ENCODE measurements at regions not wholly inside any gene's neighbourhood (a gene's known extent, or its start where the extent isn't known, plus 50 kb on each side); places are given as distances from the start of the nearest gene placed in this dataset.

DNA sequence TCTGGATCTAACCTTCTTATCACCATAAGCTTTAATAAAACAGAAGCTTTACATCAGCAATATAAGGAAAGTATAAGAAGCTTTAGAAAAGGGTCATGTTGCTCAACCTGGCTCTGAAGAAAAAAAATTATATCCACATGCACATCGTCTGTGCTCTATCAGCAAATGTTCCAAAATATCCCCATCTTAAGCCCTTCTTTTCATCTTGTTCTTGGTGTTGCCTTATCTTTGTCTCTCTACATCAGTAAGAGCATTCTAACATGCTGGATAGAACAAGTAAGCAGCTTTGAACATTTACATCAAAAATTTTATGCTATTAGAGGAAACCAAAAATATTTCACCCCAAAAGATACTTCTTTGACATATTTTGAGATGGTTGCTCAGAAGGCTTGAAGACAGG is 157.8 kb upstream of the SNX7 start:
- Mint-ChIP-seq H3K4me1 (ENCODE audit: low read depth) (no peaks in the 10 kb centered on the region), H3K27me3 (ENCODE audit: low read depth) (no peaks in the 10 kb centered on the region), H3K27ac (no peak overlapping the region), H3K9me3 (peaks cover 29% of the 10 kb centered on the region), H3K4me3 (ENCODE audit: low read depth) (no peak overlapping the region), H3K36me3 (ENCODE audit: low read depth) (no peaks in the 10 kb centered on the region)
- intact Hi-C loops (cut with micrococcal nuclease): no loop called here
- no peak for DNase-seq (ENCODE audit: low spot score)

DNA sequence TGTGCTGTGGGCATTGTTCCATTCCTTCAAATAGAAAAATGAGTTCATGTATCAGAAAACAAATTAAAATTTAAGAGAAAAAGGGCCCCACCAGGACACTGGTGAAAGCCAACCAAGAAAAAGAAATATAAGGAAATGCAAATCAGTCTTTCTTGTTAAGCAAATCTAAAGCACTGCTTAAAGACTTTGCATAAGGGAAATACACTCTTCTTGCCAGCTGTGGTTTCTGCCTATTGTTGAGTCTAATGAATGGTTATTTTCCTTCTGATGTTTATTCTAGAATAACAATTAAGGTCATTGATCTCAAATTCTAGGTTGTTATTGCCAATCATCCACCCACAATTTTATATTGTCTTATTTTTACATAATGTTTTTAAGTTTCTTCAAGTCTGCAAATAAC is 158.6 kb upstream of the SNX7 start:
- no peaks in the 10 kb centered on the region for H3K27me3 Mint-ChIP-seq (ENCODE audit: low read depth)
- no peaks in the 10 kb centered on the region for H3K36me3 Mint-ChIP-seq (ENCODE audit: low read depth)
- no peak for DNase-seq (ENCODE audit: low spot score)
- H3K9me3 Mint-ChIP-seq: peaks cover 31% of the 10 kb centered on the region
- H3K4me3 Mint-ChIP-seq (ENCODE audit: low read depth): no peak overlapping the region
- intact Hi-C loops (cut with micrococcal nuclease): no loop called here
- no peaks in the 10 kb centered on the region for H3K4me1 Mint-ChIP-seq (ENCODE audit: low read depth)
- H3K27ac Mint-ChIP-seq: no peak overlapping the region

DNA sequence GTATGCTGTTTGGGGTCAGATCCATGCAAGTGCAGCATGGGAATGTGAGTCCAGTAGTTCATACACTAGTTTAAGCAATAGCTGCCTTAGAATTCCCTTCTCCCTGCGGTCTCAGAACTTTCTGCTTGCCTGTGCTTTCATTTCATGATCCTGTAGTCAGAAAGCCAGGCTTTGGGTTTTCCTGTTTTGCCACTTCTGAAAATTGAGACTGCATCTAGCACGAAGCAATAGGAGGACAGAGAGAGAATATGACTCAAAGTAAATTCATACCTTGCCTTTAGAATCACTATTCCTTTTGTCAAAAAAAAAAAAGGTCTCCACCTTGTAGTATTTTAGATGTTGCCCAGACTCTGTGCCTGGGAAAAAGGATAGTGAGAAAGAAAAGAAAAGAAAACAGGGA is 161.2 kb upstream of the SNX7 start:
- intact Hi-C loops (cut with micrococcal nuclease): no loop called here
- no peak overlapping the region for H3K4me3 Mint-ChIP-seq (ENCODE audit: low read depth)
- H3K4me1 Mint-ChIP-seq (ENCODE audit: low read depth): no peaks in the 10 kb centered on the region

DNA sequence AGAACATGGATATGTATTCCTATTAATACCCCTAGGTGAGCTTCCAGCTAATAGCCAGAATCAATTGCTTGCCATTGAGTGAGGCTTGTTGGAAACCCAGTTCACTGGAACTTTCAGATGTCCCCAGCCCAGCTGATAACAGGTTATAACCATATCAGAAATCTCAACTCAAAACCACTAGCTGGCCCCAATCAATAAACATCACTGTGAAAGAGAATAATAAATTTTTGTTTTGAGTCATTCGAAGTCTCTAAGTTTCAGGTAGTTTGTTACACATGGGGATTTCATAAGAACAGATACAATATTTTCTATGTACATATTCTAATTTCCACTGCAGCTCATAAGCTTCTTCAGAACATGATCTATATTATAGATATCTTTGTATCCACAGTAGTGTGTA is 162.9 kb upstream of the SNX7 start:
- no peaks in the 10 kb centered on the region for H3K27me3 Mint-ChIP-seq (ENCODE audit: low read depth)
- H3K27ac Mint-ChIP-seq: no peak overlapping the region
- no peaks in the 10 kb centered on the region for H3K36me3 Mint-ChIP-seq (ENCODE audit: low read depth)
- no peaks in the 10 kb centered on the region for H3K4me1 Mint-ChIP-seq (ENCODE audit: low read depth)
- H3K4me3 Mint-ChIP-seq (ENCODE audit: low read depth): no peak overlapping the region
- DNase-seq (ENCODE audit: low spot score): no peak
- peaks cover 4% of the 10 kb centered on the region for H3K9me3 Mint-ChIP-seq
- intact Hi-C loops (cut with micrococcal nuclease): no loop called here

More for the DNA sequence above, 161.2 kb upstream of the SNX7 start:
- DNase-seq (ENCODE audit: low spot score): no peak
- no peak overlapping the region for H3K27ac Mint-ChIP-seq
- H3K27me3 Mint-ChIP-seq (ENCODE audit: low read depth): no peaks in the 10 kb centered on the region
- H3K36me3 Mint-ChIP-seq (ENCODE audit: low read depth): no peaks in the 10 kb centered on the region
- peaks cover 12% of the 10 kb centered on the region for H3K9me3 Mint-ChIP-seq

DNA sequence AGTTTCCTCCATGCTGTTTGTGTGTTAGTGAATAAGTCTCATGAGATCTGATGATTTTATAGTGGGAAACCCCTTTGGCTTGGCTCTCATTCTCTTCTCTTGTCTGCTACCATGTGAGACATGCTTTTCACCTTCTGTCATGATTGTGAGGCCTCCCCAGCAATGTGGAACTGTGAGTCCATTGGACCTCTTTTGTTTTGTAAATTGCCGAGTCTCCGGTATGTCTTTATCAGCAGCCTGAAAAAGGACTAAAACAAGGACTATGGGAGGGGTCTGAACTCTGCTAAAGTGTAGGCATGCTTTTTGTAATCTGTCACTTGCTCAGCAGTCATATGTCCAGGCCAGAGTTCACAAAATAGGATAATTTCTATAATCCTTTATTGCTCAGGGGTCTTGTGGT is 164.0 kb upstream of the SNX7 start:
- intact Hi-C loops (cut with micrococcal nuclease): no loop called here
- Mint-ChIP-seq H3K4me1 (ENCODE audit: low read depth) (no peaks in the 10 kb centered on the region), H3K4me3 (ENCODE audit: low read depth) (no peak overlapping the region)

DNA sequence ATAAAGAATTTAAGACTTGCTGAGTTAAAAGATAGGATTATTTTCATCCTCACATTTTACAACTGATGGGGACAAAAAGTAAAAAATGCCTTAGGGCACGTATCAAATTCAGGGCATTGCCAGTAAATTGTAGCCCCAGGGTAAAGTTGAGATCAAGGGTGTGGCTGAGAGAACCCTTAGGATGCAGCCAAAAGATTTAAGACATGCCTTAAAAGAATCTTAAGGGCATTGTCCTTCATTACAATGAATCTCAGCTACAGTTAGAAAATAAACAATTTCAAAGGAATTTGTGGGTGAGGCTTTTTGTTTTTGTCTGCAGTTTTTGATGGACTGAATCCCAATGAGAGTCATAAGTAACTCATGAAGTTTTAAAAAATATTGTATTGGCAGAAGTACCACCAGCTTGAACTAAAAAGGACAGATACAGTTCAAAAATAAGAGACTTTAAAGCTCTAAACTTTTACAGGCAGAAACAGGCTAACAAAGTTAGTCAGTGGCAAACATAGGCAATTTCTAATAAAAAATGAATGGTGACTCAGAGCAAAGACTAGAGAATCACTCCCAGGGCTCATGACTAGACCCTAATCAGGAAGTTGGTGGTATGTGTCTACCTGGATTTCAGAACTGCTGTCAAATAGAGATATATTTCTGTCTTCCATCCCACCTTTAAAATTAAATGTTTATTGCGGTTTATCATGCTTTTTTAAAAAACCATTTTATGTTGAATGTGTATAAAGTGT is 165.1 kb upstream of the SNX7 start:
- intact Hi-C loops (cut with micrococcal nuclease): no loop called here
- H3K27ac Mint-ChIP-seq: no peak overlapping the region
- no peaks in the 10 kb centered on the region for H3K36me3 Mint-ChIP-seq (ENCODE audit: low read depth)
- H3K4me1 Mint-ChIP-seq (ENCODE audit: low read depth): no peaks in the 10 kb centered on the region
- no peak for DNase-seq (ENCODE audit: low spot score)
- no peak overlapping the region for H3K4me3 Mint-ChIP-seq (ENCODE audit: low read depth)
- H3K9me3 Mint-ChIP-seq: peaks cover 4% of the 10 kb centered on the region
- no peaks in the 10 kb centered on the region for H3K27me3 Mint-ChIP-seq (ENCODE audit: low read depth)

More for the DNA sequence above, 164.0 kb upstream of the SNX7 start:
- Mint-ChIP-seq H3K9me3 (peaks cover 4% of the 10 kb centered on the region), H3K27ac (no peak overlapping the region), H3K27me3 (ENCODE audit: low read depth) (no peaks in the 10 kb centered on the region), H3K36me3 (ENCODE audit: low read depth) (no peaks in the 10 kb centered on the region)
- DNase-seq (ENCODE audit: low spot score): no peak

DNA sequence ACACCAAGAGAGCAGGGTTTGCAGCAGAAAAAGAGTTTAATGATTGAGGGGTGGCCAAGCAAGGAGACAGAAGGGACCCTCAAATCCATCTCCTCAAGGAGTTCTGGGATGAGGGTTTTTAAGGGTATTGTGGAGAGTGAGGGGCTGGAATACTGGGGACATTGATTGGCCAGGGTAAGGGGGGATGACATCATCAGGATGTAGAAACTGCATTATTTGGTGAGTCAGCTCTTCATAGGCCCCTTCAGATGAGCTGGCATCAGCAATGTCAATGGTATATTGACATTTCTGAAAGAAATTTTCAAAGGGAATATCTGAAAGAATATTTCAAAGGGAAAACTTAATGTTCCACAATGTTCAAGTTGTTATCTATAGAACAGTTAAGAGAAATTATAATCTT is 168.1 kb upstream of the SNX7 start:
- H3K36me3 Mint-ChIP-seq (ENCODE audit: low read depth): no peaks in the 10 kb centered on the region
- no peaks in the 10 kb centered on the region for H3K4me1 Mint-ChIP-seq (ENCODE audit: low read depth)
- H3K9me3 Mint-ChIP-seq: peaks cover 4% of the 10 kb centered on the region
- intact Hi-C loops (cut with micrococcal nuclease): no loop called here
- DNase-seq (ENCODE audit: low spot score): no peak
- no peak overlapping the region for H3K27ac Mint-ChIP-seq
- no peaks in the 10 kb centered on the region for H3K27me3 Mint-ChIP-seq (ENCODE audit: low read depth)
- no peak overlapping the region for H3K4me3 Mint-ChIP-seq (ENCODE audit: low read depth)

DNA sequence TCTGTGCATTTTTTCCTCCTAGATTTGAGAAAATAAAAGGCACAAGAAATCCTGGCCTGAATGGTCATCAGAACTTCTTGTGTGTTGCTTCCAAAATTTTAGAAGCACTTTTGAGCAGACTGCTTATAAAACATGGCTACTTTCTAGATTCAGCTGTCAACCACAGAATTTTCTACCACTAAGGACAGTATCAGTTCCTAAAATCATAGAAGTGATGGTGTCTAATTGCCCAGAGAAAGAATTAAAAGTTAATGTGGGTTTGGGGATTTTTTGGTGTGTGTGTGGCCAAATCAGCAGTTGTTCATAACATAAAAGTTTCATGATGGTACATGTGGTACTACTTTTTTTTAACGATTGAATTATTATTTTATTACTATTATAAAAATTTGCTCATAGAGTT is 171.4 kb upstream of the SNX7 start:
- H3K4me3 Mint-ChIP-seq (ENCODE audit: low read depth): no peak overlapping the region

DNA sequence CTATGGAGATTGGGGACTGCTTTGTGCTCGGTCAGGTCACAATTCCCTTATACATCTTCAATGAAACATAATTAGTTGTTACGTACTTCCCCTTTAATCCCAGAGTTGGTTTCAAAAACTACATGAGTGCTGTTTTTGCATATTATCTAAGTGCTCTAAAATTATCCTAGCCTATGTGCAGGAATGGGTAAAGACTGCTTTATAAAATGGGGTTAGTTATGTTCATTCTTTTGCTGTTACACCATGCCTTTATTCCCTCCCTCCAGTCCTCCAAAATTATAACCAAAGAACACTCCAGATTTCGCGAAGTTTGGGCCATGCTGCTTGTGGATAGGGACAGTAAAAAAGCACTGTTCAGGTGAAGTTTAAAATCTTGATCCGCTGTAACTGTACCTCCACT is 173.9 kb upstream of the SNX7 start:
- Mint-ChIP-seq H3K4me3 (ENCODE audit: low read depth) (no peak overlapping the region), H3K36me3 (ENCODE audit: low read depth) (no peaks in the 10 kb centered on the region), H3K9me3 (no peaks in the 10 kb centered on the region), H3K4me1 (ENCODE audit: low read depth) (no peaks in the 10 kb centered on the region), H3K27ac (no peak overlapping the region), H3K27me3 (ENCODE audit: low read depth) (no peaks in the 10 kb centered on the region)
- intact Hi-C loops (cut with micrococcal nuclease): no loop called here
- DNase-seq (ENCODE audit: low spot score): no peak

More for the DNA sequence above, 171.4 kb upstream of the SNX7 start:
- H3K4me1 Mint-ChIP-seq (ENCODE audit: low read depth): no peaks in the 10 kb centered on the region
- H3K36me3 Mint-ChIP-seq (ENCODE audit: low read depth): no peaks in the 10 kb centered on the region
- no peak overlapping the region for H3K27ac Mint-ChIP-seq
- intact Hi-C loops (cut with micrococcal nuclease): no loop called here
- H3K9me3 Mint-ChIP-seq: no peaks in the 10 kb centered on the region
- no peak for DNase-seq (ENCODE audit: low spot score)
- no peaks in the 10 kb centered on the region for H3K27me3 Mint-ChIP-seq (ENCODE audit: low read depth)

DNA sequence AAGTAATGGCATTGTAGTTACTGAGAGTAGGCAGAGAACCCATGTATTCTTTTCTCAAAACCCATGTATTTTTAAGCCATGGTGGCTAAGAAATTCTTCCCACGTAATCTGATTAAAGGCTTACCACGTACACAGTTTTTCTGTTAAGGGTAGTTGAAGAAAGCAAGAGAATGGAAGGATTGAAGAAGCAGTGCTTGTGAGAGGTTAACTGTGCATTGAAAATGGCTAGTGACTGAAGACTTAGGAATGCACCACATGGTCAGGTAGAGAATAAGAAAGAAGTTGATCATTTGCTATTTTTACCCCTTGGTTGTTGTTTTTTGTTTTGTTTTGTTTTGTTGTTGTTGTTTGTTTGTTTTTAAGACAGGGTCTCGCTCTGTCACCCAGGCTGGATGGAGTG is 178.9 kb upstream of the SNX7 start:
- no peaks in the 10 kb centered on the region for H3K27me3 Mint-ChIP-seq (ENCODE audit: low read depth)
- H3K27ac Mint-ChIP-seq: no peak overlapping the region
- H3K36me3 Mint-ChIP-seq (ENCODE audit: low read depth): no peaks in the 10 kb centered on the region
- H3K9me3 Mint-ChIP-seq: no peaks in the 10 kb centered on the region
- H3K4me1 Mint-ChIP-seq (ENCODE audit: low read depth): no peaks in the 10 kb centered on the region
- DNase-seq (ENCODE audit: low spot score): no peak
- H3K4me3 Mint-ChIP-seq (ENCODE audit: low read depth): no peak overlapping the region
- intact Hi-C loops (cut with micrococcal nuclease): no loop called here

DNA sequence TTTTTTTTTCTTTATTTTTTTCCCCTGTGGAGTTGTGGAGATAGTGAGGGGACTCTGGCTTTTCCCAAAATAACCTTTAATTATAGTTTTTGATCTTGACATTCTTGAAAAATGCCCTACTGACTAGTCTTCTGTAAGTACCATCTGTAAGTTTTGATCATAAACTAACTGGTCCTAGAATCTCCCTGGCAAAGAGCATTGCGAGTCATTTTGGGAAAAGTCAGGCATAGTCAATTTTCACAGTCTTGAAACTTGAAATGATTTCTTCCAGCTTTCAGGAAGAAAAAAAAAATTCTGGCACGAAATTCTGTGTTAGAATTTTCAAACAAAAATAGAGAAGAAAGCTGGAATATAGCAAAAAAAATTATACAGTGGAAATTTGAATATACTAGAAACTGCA is 181.2 kb upstream of the SNX7 start:
- H3K9me3 Mint-ChIP-seq: no peaks in the 10 kb centered on the region
- no peak overlapping the region for H3K27ac Mint-ChIP-seq
- DNase-seq (ENCODE audit: low spot score): no peak
- no peak overlapping the region for H3K4me3 Mint-ChIP-seq (ENCODE audit: low read depth)
- H3K27me3 Mint-ChIP-seq (ENCODE audit: low read depth): no peaks in the 10 kb centered on the region
- H3K4me1 Mint-ChIP-seq (ENCODE audit: low read depth): no peaks in the 10 kb centered on the region
- intact Hi-C loops (cut with micrococcal nuclease): no loop called here
- H3K36me3 Mint-ChIP-seq (ENCODE audit: low read depth): no peaks in the 10 kb centered on the region

DNA sequence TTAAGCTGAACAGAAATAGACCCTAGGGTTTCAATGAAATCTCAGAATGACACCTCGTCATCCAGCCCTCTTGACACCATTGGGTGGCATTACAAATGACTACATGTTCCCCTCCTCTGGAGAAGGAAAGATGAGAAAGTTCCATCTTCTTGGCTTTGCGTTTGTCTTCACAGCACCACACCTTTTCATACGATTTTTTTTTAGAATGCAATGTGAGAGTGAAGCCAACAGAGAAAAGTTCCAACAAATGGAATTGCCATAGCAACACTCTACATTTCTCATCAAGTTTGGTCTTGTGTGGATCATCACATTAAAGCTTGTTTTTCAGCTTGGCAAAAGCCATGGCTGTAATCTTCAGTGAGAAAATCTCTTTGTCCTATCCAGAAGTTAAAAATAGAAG is 183.4 kb upstream of the SNX7 start:
- H3K36me3 Mint-ChIP-seq (ENCODE audit: low read depth): no peaks in the 10 kb centered on the region
- H3K4me3 Mint-ChIP-seq (ENCODE audit: low read depth): no peak overlapping the region
- DNase-seq (ENCODE audit: low spot score): no peak
- H3K9me3 Mint-ChIP-seq: no peaks in the 10 kb centered on the region
- no peaks in the 10 kb centered on the region for H3K4me1 Mint-ChIP-seq (ENCODE audit: low read depth)
- H3K27ac Mint-ChIP-seq: no peak overlapping the region
- H3K27me3 Mint-ChIP-seq (ENCODE audit: low read depth): no peaks in the 10 kb centered on the region
- intact Hi-C loops (cut with micrococcal nuclease): no loop called here

DNA sequence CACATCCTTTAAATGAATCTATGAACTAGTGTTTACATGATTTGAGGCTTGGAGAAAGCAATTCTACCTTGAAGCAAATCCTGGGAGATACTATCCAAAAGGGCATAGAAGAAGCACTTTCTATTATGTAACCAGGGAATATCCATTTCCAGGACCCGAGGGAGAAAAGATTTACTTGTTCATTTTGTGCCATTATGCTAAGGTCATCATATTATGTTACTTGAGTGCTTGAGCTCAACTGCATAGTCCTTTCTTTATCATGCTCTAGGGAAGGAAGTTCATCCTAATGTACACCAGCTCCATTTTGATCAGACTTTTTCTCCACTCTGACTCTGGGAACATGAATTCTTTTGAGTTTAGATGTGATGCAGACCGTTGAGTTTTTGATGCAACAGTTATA is 188.6 kb upstream of the SNX7 start:
- no peak for DNase-seq (ENCODE audit: low spot score)
- H3K9me3 Mint-ChIP-seq: no peaks in the 10 kb centered on the region
- no peak overlapping the region for H3K27ac Mint-ChIP-seq
- no peaks in the 10 kb centered on the region for H3K4me1 Mint-ChIP-seq (ENCODE audit: low read depth)
- H3K36me3 Mint-ChIP-seq (ENCODE audit: low read depth): no peaks in the 10 kb centered on the region
- H3K4me3 Mint-ChIP-seq (ENCODE audit: low read depth): no peak overlapping the region
- intact Hi-C loops (cut with micrococcal nuclease): no loop called here
- H3K27me3 Mint-ChIP-seq (ENCODE audit: low read depth): peaks cover 1% of the 10 kb centered on the region

DNA sequence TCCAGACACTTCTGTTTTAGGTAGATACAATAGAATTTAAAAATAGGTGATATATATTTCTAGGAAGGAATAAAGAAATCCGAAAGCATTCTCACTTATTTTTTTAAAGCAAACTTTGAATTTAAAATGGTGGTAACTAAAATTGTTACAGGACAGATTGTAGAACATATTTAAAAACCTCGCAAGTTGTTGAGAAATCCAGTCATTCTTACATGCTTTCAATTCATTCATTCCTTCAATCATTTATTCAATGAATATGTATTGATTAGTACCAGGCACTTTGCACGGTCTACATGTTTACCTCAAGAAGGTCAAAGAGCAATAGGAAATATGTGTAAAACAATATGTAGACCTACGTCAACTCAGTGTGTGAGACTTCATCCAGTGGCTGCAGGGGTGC is 189.9 kb upstream of the SNX7 start:
- H3K9me3 Mint-ChIP-seq: no peaks in the 10 kb centered on the region
- H3K27me3 Mint-ChIP-seq (ENCODE audit: low read depth): peaks cover 5% of the 10 kb centered on the region
- no peaks in the 10 kb centered on the region for H3K4me1 Mint-ChIP-seq (ENCODE audit: low read depth)
- no peak overlapping the region for H3K27ac Mint-ChIP-seq
- H3K36me3 Mint-ChIP-seq (ENCODE audit: low read depth): no peaks in the 10 kb centered on the region
- no peak overlapping the region for H3K4me3 Mint-ChIP-seq (ENCODE audit: low read depth)
- DNase-seq (ENCODE audit: low spot score): no peak
- intact Hi-C loops (cut with micrococcal nuclease): no loop called here

Measured in activated T-helper 2 cell treated with anti-CD3 and anti-CD28 coated beads, Interferon-gamma antibody, Interleukin-2, Interleukin-4, amounts not matched to agents 10 μg/mL and 5 μg/mL and 100 μg/mL, durations not matched to agents 14 hours and 24 hours and 36 hours (primary cell).